Transverse colon (tissue), 4 donors: ENCODE measurements at regions not wholly inside any gene's neighbourhood (a gene's known extent, or its start where the extent isn't known, plus 50 kb on each side); places are given as distances from the start of the nearest gene placed in this dataset.

Source experiments
- DNase-seq: peaks from one replicate; pipeline ENCODE4 v3.0.0-alpha.2; 2019
- H3K27ac ChIP-seq, 4 donors: fragments of 200-600 bp; sonication (generic); 2 replicates each; pipeline ENCODE4 v1.5.1; 2016 to 2018; ENCODE audit warnings: inconsistent platforms in 4 of 4
- H3K27me3 ChIP-seq: fragments of 200-600 bp; sonication (generic); 2 replicates; pipeline ENCODE4 v1.5.1; 2017; ENCODE audit warnings: inconsistent platforms
- H3K36me3 ChIP-seq, 4 donors: fragments of 200-600 bp; sonication (generic); 2 replicates each; pipeline ENCODE4 v1.5.1; 2017 to 2019; ENCODE audit warnings: inconsistent platforms in 4 of 4
- H3K4me1 ChIP-seq, 4 donors: fragments of 200-600 bp; sonication (generic); 2 replicates each; pipeline ENCODE4 v1.5.1; 2017 to 2020; ENCODE audit warnings: inconsistent platforms in 4 of 4
- H3K4me3 ChIP-seq, 4 donors: fragments of 200-600 bp; sonication (generic); 1 replicate in 1 of 4; 2 replicates in 3 of 4; pipeline versions ENCODE4 v1.5.1 to v1.6.1; 2017 to 2019; ENCODE audit warnings: inconsistent platforms in 4 of 4
- H3K9me3 ChIP-seq, 2 donors: fragments of 200-600 bp; sonication (generic); 2 replicates each; pipeline ENCODE4 v1.5.1; 2017 to 2019; ENCODE audit warnings: inconsistent platforms in 2 of 2
- CTCF ChIP-seq, 5 experiments: fragments of 200-600 bp in 3 of 5; fragments of 450-650 bp in 2 of 5; sonication (generic) in 3 of 5; IDR thresholded peaks; 1 replicate in 2 of 5; 2 replicates in 3 of 5; pipeline ENCODE4 v1.5.1; 2016 to 2017; ENCODE audit warnings: antibody characterized with exemption in 5 of 5, inconsistent platforms in 3 of 5, mild to moderate bottlenecking in 2 of 5, moderate library complexity in 1 of 5
- EP300 ChIP-seq: sonication (generic); formaldehyde crosslinking; IDR thresholded peaks from one replicate; pipeline ENCODE4 v1.6.1; 2017; ENCODE audit warnings: antibody characterized with exemption, low read depth
- POLR2A ChIP-seq: fragments of 450-650 bp; IDR thresholded peaks from one replicate; pipeline ENCODE4 v1.6.1; 2016; ENCODE audit warnings: antibody characterized with exemption, mild to moderate bottlenecking, moderate library complexity
- POLR2AphosphoS5 ChIP-seq, 3 donors: sonication (generic); formaldehyde crosslinking; IDR thresholded peaks; one replicate each; pipeline ENCODE4 v1.6.1; 2016; ENCODE audit warnings: antibody characterized with exemption in 3 of 3
- WGBS, 2 donors: methylation state at CpG; one replicate each; pipeline ENCODE4 v1.1.5; 2018; ENCODE audit warnings: low coverage in 1 of 2; 5-methylcytosine and 5-hydroxymethylcytosine counted together
- in situ Hi-C, 4 donors: fragments of 200-750 bp; cut with MboI; loops; one replicate each; pipeline versions ENCODE4 v1.15.0 to v1.15.1; 2017; ENCODE audit warnings: low sequenced_read_pairs in 3 of 4, low pct_ligation_motif_present in 1 of 4, low pct_unique_long_range_greater_than_20kb in 1 of 4
- intact Hi-C: fragments of 100-400 bp; cut with DNase I; formaldehyde crosslinking; loops from one replicate; pipeline ENCODE4 v1.15.1; 2023; ENCODE audit warnings: low total_unique reads

- DNase-seq: no peak
- no peak for TF ChIP-seq POLR2AphosphoS5 (IDR thresholded peaks at IDR 0.05)
- TF ChIP-seq POLR2A: no peak
- TF ChIP-seq EP300: no peak
- TF ChIP-seq CTCF (IDR thresholded peaks at IDR 0.05): no peak
- Histone ChIP-seq H3K27ac (no peak overlapping the region), H3K36me3 (no peaks in the 10 kb centered on the region), H3K27me3 (no peaks in the 10 kb centered on the region), H3K9me3 (no peaks in the 10 kb centered on the region), H3K4me3 (no peak overlapping the region), H3K4me1 (no peaks in the 10 kb centered on the region)
- intact Hi-C loops (no loop called here), in situ Hi-C loops (no loop called here)
- WGBS, 2 donors: 80 to 95% methylated on average over 1 of the region's 1 CpG
Measured at GRCh38 chr1:81569761-81570160, 231.0 kb upstream of the ADGRL2 start.

- Histone ChIP-seq H3K27ac (no peak overlapping the region), H3K4me3 (no peak overlapping the region), H3K4me1 (no peaks in the 10 kb centered on the region), H3K36me3 (no peaks in the 10 kb centered on the region), H3K27me3 (no peaks in the 10 kb centered on the region), H3K9me3 (no peaks in the 10 kb centered on the region)
- TF ChIP-seq CTCF (IDR thresholded peaks at IDR 0.05) (no peak), EP300 (no peak), POLR2A (no peak), POLR2AphosphoS5 (IDR thresholded peaks at IDR 0.05) (no peak)
- intact Hi-C loops: no loop called here
- in situ Hi-C loops: no loop called here
- no peak for DNase-seq
Measured at GRCh38 chr1:81563632-81564031, 237.1 kb upstream of the ADGRL2 start.

- intact Hi-C loops: no loop called here
- Histone ChIP-seq H3K27ac (no peak overlapping the region), H3K9me3 (no peaks in the 10 kb centered on the region), H3K36me3 (no peaks in the 10 kb centered on the region), H3K4me1 (no peaks in the 10 kb centered on the region), H3K4me3 (no peak overlapping the region), H3K27me3 (no peaks in the 10 kb centered on the region)
- 76 to 86% methylated on average over 3 of the region's 3 CpGs for WGBS, 2 donors
- DNase-seq: no peak
- TF ChIP-seq POLR2A: no peak
- TF ChIP-seq EP300: no peak
- TF ChIP-seq POLR2AphosphoS5 (IDR thresholded peaks at IDR 0.05): no peak
- no peak for TF ChIP-seq CTCF (IDR thresholded peaks at IDR 0.05)
- in situ Hi-C loops: no loop called here
Measured at GRCh38 chr1:81562934-81563333, 237.8 kb upstream of the ADGRL2 start.

- intact Hi-C loops (no loop called here), in situ Hi-C loops (no loop called here)
Measured at GRCh38 chr1:81560629-81561028, 240.1 kb upstream of the ADGRL2 start.

More at GRCh38 chr1:81560629-81561028, 240.1 kb upstream of the ADGRL2 start:
- no peaks in the 10 kb centered on the region for H3K27me3 ChIP-seq
- DNase-seq: no peak
- no peak overlapping the region for H3K4me3 ChIP-seq
- no peak overlapping the region for H3K27ac ChIP-seq
- TF ChIP-seq CTCF (IDR thresholded peaks at IDR 0.05) (no peak), POLR2A (no peak), POLR2AphosphoS5 (IDR thresholded peaks at IDR 0.05) (no peak), EP300 (no peak)
- H3K4me1 ChIP-seq: no peaks in the 10 kb centered on the region
- H3K36me3 ChIP-seq: no peaks in the 10 kb centered on the region
- 87 to 88% methylated on average over 7 of the region's 7 CpGs for WGBS, 2 donors
- H3K9me3 ChIP-seq: no peaks in the 10 kb centered on the region
